ENCODE measurements at regions not wholly inside any gene's neighbourhood (a gene's known extent, or its start where the extent isn't known, plus 50 kb on each side); places are given as distances from the start of the nearest gene placed in this dataset.

GRCh38 chr9:89799766-89800165 is 195.0 kb downstream of the GADD45G start:
- TF ChIP-seq CTCF (conservative IDR thresholded peaks at IDR 0.05; ENCODE audit: low read length) (no peak), EZH2phosphoT487 (IDR thresholded peaks at IDR 0.05; ENCODE audit: borderline replicate concordance, low read depth, low read length) (no peak)

Data from OCI-LY7 (cell line).